ENCODE measurements at regions not wholly inside any gene's neighbourhood (a gene's known extent, or its start where the extent isn't known, plus 50 kb on each side); places are given as distances from the start of the nearest gene placed in this dataset.

DNA sequence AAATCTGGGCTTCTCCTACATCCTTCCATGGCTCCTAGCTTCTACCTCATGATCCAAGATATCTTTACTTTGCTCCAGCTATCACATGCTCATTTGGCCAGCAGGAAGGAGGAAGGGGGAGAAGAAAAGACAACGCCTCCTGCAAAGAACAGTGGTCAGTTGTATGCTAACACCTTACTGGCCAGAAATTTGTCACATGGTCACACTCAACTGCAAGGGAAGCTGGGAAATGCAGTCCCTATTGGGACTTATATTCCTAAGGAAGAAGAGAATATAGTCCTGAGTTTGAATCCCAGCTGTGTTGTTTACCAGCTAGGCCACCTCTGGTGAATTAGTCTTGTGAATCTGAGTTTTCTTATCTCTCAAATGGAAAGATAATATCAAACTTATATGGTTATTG lies 272.0 kb downstream of the BLID start:
- intact Hi-C loops (cut with DNase I) = no loop called here
- no peak for DNase-seq (ENCODE audit: extremely low spot score in 2 of 2)
- Histone ChIP-seq H3K4me1 (no peaks in the 10 kb centered on the region), H3K27me3 (no peaks in the 10 kb centered on the region), H3K27ac (no peak overlapping the region), H3K4me3 (no peak overlapping the region), H3K36me3 (no peaks in the 10 kb centered on the region), H3K9me3 (no peaks in the 10 kb centered on the region)
- no peak for TF ChIP-seq POLR2A (IDR thresholded peaks at IDR 0.05)
- no peak for TF ChIP-seq POLR2AphosphoS5 (IDR thresholded peaks at IDR 0.05; ENCODE audit: insufficient read depth in 1 of 2, low read depth in 1 of 2)
- TF ChIP-seq, protein P1, sequence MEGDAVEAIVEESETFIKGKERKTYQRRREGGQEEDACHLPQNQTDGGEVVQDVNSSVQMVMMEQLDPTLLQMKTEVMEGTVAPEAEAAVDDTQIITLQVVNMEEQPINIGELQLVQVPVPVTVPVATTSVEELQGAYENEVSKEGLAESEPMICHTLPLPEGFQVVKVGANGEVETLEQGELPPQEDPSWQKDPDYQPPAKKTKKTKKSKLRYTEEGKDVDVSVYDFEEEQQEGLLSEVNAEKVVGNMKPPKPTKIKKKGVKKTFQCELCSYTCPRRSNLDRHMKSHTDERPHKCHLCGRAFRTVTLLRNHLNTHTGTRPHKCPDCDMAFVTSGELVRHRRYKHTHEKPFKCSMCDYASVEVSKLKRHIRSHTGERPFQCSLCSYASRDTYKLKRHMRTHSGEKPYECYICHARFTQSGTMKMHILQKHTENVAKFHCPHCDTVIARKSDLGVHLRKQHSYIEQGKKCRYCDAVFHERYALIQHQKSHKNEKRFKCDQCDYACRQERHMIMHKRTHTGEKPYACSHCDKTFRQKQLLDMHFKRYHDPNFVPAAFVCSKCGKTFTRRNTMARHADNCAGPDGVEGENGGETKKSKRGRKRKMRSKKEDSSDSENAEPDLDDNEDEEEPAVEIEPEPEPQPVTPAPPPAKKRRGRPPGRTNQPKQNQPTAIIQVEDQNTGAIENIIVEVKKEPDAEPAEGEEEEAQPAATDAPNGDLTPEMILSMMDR (IDR thresholded peaks at IDR 0.05) = no peak

DNA sequence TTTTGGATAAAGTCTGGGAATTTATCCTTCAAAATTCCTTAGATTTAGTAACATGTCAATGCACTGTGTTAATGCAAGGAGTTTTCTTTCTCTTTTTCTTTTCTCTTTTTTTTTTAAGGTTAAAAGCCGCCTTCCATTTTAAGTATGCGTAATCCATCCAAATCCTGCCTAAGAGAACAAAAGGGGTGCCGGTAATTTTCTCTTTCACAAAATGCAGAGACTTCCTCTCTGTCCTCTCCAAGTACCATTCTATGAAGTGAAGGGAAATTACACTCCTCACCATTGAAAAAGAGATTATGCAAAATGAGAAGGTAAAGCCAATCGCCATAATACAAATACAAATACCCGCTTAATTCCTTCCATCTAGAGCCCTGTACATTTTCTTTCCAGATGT lies 273.8 kb downstream of the BLID start:
- H3K4me3 ChIP-seq = no peak overlapping the region
- no peaks in the 10 kb centered on the region for H3K4me1 ChIP-seq
- no peaks in the 10 kb centered on the region for H3K9me3 ChIP-seq
- no peak overlapping the region for H3K27ac ChIP-seq
- H3K36me3 ChIP-seq = no peaks in the 10 kb centered on the region
- intact Hi-C loops (cut with DNase I) = no loop called here
- no peak for DNase-seq (ENCODE audit: extremely low spot score in 2 of 2)
- no peaks in the 10 kb centered on the region for H3K27me3 ChIP-seq
- TF ChIP-seq, protein P1 (IDR thresholded peaks at IDR 0.05) = no peak
- TF ChIP-seq POLR2AphosphoS5 (IDR thresholded peaks at IDR 0.05; ENCODE audit: insufficient read depth in 1 of 2, low read depth in 1 of 2) = no peak
- no peak for TF ChIP-seq POLR2A (IDR thresholded peaks at IDR 0.05)

DNA sequence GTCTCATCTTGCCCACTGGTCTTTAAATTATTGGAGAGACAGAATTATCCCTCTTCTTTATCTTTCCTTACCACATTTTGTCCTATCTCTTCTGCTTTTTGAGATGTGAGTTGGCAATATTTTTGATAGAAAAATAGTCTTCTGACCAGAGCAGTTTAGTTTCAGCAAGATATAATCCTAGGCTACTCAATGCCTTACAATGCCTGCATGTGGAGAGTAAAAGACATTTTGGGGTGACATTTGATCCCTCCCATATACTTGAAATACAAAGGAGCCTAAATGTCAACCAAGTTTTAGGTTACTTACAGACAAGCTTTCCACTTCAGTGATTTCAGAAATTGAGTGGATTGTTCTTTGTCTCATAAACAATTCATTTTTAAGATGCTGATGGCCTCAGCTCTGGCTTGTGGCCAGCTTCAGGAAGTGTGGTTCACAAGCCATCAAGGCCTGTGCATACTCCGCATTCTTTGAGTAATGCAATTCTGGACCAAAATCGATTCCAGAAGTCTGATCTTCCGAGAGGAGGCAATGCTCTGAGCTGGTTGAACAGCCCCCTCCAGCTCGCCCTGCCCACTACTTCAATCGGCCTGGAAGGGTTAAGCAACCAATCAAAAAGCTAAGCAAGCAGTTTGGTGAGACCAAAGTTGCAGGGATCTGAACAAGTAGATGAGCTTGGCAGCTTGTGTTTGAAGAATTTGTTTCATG lies 274.4 kb downstream of the BLID start:
- Histone ChIP-seq H3K36me3 (no peaks in the 10 kb centered on the region), H3K27me3 (no peaks in the 10 kb centered on the region), H3K27ac (no peak overlapping the region), H3K4me3 (no peak overlapping the region), H3K4me1 (no peaks in the 10 kb centered on the region), H3K9me3 (no peaks in the 10 kb centered on the region)
- intact Hi-C loops (cut with DNase I) = no loop called here
- no peak for TF ChIP-seq POLR2A (IDR thresholded peaks at IDR 0.05)
- TF ChIP-seq, protein P1 (IDR thresholded peaks at IDR 0.05) = no peak
- TF ChIP-seq POLR2AphosphoS5 (IDR thresholded peaks at IDR 0.05; ENCODE audit: insufficient read depth in 1 of 2, low read depth in 1 of 2) = no peak
- DNase-seq (ENCODE audit: extremely low spot score in 2 of 2) = no peak

DNA sequence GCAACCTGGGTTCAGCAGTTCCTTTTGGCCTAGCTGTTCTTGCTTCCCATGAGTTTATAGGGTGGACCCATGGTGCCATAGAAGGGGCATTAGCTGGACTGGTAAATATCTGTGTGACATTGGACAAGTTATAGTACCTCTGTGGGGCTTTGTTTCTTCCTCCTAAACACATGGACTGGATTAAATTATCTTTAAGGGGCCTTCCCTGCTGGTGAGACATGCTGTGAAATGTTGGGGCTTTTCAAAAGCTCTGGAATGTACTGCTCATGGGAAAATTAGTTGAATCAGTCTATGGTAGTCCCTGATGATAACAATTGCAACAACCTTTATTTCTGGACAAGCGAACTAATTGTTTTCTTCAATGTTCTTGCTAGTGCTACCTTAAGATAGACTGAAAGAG lies 276.2 kb downstream of the BLID start:
- Histone ChIP-seq H3K4me1 (no peaks in the 10 kb centered on the region), H3K27me3 (no peaks in the 10 kb centered on the region), H3K4me3 (no peak overlapping the region), H3K27ac (no peak overlapping the region), H3K9me3 (no peaks in the 10 kb centered on the region), H3K36me3 (no peaks in the 10 kb centered on the region)
- intact Hi-C loops (cut with DNase I) = no loop called here
- TF ChIP-seq POLR2A (IDR thresholded peaks at IDR 0.05) = no peak
- DNase-seq (ENCODE audit: extremely low spot score in 2 of 2) = no peak

DNA sequence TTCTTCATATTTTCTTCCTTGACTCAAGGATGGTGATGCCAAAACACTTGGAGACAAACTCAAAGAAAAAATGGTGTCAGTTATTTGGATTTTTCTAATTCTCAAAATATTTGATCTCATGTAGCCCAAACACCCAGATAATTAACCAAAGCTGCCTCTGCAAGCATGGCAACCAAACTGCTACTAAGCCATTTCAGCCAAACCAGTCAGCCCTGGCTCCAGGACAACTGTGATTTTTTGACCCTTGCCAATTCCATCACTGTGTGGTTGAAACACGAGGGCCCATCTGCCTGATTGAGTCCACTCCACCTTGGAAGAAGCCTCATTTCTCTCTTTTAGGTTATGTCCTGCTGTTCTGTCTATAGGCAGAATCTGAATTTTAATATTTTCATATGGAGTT lies 277.4 kb downstream of the BLID start:
- Histone ChIP-seq H3K9me3 (peaks cover 6% of the 10 kb centered on the region), H3K4me3 (no peak overlapping the region), H3K4me1 (no peaks in the 10 kb centered on the region), H3K27ac (no peak overlapping the region), H3K27me3 (no peaks in the 10 kb centered on the region), H3K36me3 (no peaks in the 10 kb centered on the region)
- no peak for DNase-seq (ENCODE audit: extremely low spot score in 2 of 2)
- no peak for TF ChIP-seq POLR2AphosphoS5 (IDR thresholded peaks at IDR 0.05; ENCODE audit: insufficient read depth in 1 of 2, low read depth in 1 of 2)
- TF ChIP-seq, protein P1 (IDR thresholded peaks at IDR 0.05) = no peak
- TF ChIP-seq POLR2A (IDR thresholded peaks at IDR 0.05) = no peak
- intact Hi-C loops (cut with DNase I) = no loop called here

All from vagina (tissue), 2 donors.